HepG2 (cell line): ENCODE measurements at regions not wholly inside any gene's neighbourhood (a gene's known extent, or its start where the extent isn't known, plus 50 kb on each side); places are given as distances from the start of the nearest gene placed in this dataset.

ENCODE experiments used
- ATRX ChIP-seq: sonication (generic); formaldehyde crosslinking; IDR thresholded peaks from 2 replicates; pipeline ENCODE4 v1.4.0; 2020; ENCODE audit warnings: missing genetic modification reagents, borderline replicate concordance
- HCFC1 ChIP-seq: fragments of 150-350 bp; IDR thresholded peaks from 2 replicates; pipeline ENCODE4 v1.6.1; 2014; ENCODE audit warnings: low read depth, low read length
- HMGA1 ChIP-seq: sonication (generic); formaldehyde crosslinking; conservative IDR thresholded peaks from 2 replicates; pipeline ENCODE4 v1.4.0; 2020; ENCODE audit warnings: missing genetic modification reagents
- HNRNPH1 ChIP-seq: fragments of 200-400 bp; formaldehyde crosslinking; optimal IDR thresholded peaks from 2 replicates; pipeline ENCODE3; 2017; ENCODE audit warnings: mild to moderate bottlenecking, low read depth, low read length
- HOXA3 ChIP-seq: sonication (generic); formaldehyde crosslinking; IDR thresholded peaks from 2 replicates; pipeline ENCODE4 v1.5.0; 2020; ENCODE audit warnings: missing genetic modification reagents
- KIAA2018 ChIP-seq: sonication (generic); formaldehyde crosslinking; IDR thresholded peaks from 2 replicates; pipeline ENCODE4 v1.5.0; 2020; ENCODE audit warnings: mild to moderate bottlenecking, missing genetic modification reagents, borderline replicate concordance
- MXD4 ChIP-seq: IDR thresholded peaks from 2 replicates; pipeline ENCODE4 v1.6.1; 2016; ENCODE audit warnings: mild to moderate bottlenecking, missing biosample characterization, missing genetic modification reagents
- PAX8 ChIP-seq: sonication (generic); formaldehyde crosslinking; IDR thresholded peaks from 2 replicates; pipeline ENCODE4 v1.8.0; 2022; ENCODE audit warnings: mild to moderate bottlenecking, missing genetic modification reagents, borderline replicate concordance
- PBX2 ChIP-seq: IDR thresholded peaks from 2 replicates; pipeline ENCODE4 v1.6.1; 2016; ENCODE audit warnings: control low read depth
- XRCC5 ChIP-seq: fragments of 200-400 bp; formaldehyde crosslinking; optimal IDR thresholded peaks from 2 replicates; pipeline ENCODE3; 2017; ENCODE audit warnings: mild to moderate bottlenecking, low read length
- ZFP36 ChIP-seq: fragments of 150-350 bp; IDR thresholded peaks from 2 replicates; pipeline ENCODE4 v1.6.1; 2018; ENCODE audit warnings: borderline replicate concordance, low read length, low read depth; ENCODE audit not compliant: partially characterized antibody
- ZNF101 ChIP-seq: sonication (generic); formaldehyde crosslinking; IDR thresholded peaks from 2 replicates; pipeline ENCODE4 v1.4.0; 2020; ENCODE audit warnings: mild to moderate bottlenecking, low read depth, missing genetic modification reagents, borderline replicate concordance
- ZNF225 ChIP-seq: sonication (generic); formaldehyde crosslinking; IDR thresholded peaks from 2 replicates; pipeline ENCODE4 v1.4.0; 2020; ENCODE audit warnings: mild to moderate bottlenecking, missing genetic modification reagents
- ZNF274 ChIP-seq: sonication (generic); formaldehyde crosslinking; IDR thresholded peaks from 2 replicates; pipeline ENCODE4 v1.5.1; 2020; ENCODE audit warnings: mild to moderate bottlenecking, missing genetic modification reagents
- ZNF281 ChIP-seq: sonication (generic); formaldehyde crosslinking; IDR thresholded peaks from 2 replicates; pipeline ENCODE4 v1.4.0; 2020; ENCODE audit warnings: missing genetic modification reagents, borderline replicate concordance
- ZNF282 ChIP-seq: fragments of 450-650 bp; IDR thresholded peaks from 2 replicates; pipeline ENCODE4 v1.6.1; 2018; ENCODE audit not compliant: partially characterized antibody
- ZNF556 ChIP-seq: sonication (generic); formaldehyde crosslinking; IDR thresholded peaks from 2 replicates; pipeline ENCODE4 v1.4.0; 2020; ENCODE audit warnings: mild to moderate bottlenecking, missing genetic modification reagents, borderline replicate concordance
- ZNF724P ChIP-seq: sonication (generic); formaldehyde crosslinking; IDR thresholded peaks from 2 replicates; pipeline ENCODE4 v1.8.0; 2022; ENCODE audit warnings: missing genetic modification reagents, borderline replicate concordance
- ZNF737 ChIP-seq: sonication (generic); formaldehyde crosslinking; IDR thresholded peaks from 2 replicates; pipeline ENCODE4 v1.5.0; 2020; ENCODE audit warnings: missing genetic modification reagents, mild to moderate bottlenecking, borderline replicate concordance

GRCh38 chr7:12941512-12941911, 254.1 kb downstream of the ARL4A start (continued):
- no peak for TF ChIP-seq MXD4 (CRISPR knock-in tag)
- no peak for TF ChIP-seq ZNF556 (CRISPR knock-in tag)
- no peak for TF ChIP-seq ZFP36
- TF ChIP-seq ZNF737 = no peak
- no peak for TF ChIP-seq ZNF724P (CRISPR knock-in tag)
- TF ChIP-seq KIAA2018 = no peak
- no peak for TF ChIP-seq HCFC1
- no peak for TF ChIP-seq ZNF225 (CRISPR knock-in tag)
- no peak for TF ChIP-seq ZNF101 (CRISPR knock-in tag)
- no peak for TF ChIP-seq ZNF281 (CRISPR knock-in tag)
- peak; percentile 37; the same call in 1 of the 2 replicates for TF ChIP-seq HOXA3
- TF ChIP-seq ATRX = no peak
- no peak for TF ChIP-seq ZNF274 (CRISPR knock-in tag)
- TF ChIP-seq PBX2 = no peak
- TF ChIP-seq ZNF282 = no peak
- TF ChIP-seq HNRNPH1 = no peak
- no peak for TF ChIP-seq PAX8 (CRISPR knock-in tag)
- no peak for TF ChIP-seq XRCC5
- TF ChIP-seq HMGA1 (CRISPR knock-in tag) = no peak
